ENCODE measurements at regions not wholly inside any gene's neighbourhood (a gene's known extent, or its start where the extent isn't known, plus 50 kb on each side); places are given as distances from the start of the nearest gene placed in this dataset.

DNA sequence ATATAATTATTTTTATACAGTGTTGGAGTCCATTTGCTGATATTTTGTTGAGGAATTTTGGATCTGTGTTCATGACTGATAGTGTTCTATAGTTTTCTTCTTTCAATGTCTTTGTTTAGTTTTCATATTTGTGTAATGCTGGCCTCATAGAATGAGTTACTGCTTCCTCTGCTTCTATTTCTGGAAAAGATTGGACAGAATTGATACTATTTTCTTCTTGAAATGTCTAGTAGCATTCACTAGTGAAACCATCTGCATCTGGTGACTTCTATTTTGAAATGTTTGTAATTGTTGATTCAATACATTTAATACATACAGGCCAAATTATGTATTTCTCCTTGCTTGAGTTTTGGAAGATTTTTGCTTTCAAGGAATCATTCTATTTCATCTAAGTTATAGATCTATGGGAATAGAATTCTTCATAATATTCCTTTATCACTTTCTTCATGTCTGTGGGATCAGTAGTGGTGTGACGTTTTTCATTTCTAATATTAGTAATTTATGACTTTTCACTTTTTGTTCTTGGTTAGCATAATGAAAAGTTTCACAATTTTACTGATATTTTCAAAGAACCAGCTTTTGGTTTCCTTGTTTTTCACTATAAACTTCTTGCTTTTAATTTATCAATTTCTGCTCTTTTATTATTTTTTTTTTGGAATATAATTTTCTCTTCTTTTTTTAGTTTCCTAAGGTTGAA, 509.9 kb upstream of the VRK2 start:
- FAIRE-seq (no peak), DNase-seq (ENCODE audit: low read depth) (no peak)
- TF ChIP-seq, protein P1, sequence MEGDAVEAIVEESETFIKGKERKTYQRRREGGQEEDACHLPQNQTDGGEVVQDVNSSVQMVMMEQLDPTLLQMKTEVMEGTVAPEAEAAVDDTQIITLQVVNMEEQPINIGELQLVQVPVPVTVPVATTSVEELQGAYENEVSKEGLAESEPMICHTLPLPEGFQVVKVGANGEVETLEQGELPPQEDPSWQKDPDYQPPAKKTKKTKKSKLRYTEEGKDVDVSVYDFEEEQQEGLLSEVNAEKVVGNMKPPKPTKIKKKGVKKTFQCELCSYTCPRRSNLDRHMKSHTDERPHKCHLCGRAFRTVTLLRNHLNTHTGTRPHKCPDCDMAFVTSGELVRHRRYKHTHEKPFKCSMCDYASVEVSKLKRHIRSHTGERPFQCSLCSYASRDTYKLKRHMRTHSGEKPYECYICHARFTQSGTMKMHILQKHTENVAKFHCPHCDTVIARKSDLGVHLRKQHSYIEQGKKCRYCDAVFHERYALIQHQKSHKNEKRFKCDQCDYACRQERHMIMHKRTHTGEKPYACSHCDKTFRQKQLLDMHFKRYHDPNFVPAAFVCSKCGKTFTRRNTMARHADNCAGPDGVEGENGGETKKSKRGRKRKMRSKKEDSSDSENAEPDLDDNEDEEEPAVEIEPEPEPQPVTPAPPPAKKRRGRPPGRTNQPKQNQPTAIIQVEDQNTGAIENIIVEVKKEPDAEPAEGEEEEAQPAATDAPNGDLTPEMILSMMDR (IDR thresholded peaks at IDR 0.05; ENCODE audit: insufficient read depth, low read length, severe bottlenecking): no peak
- no peaks in the 10 kb centered on the region for H3K36me3 ChIP-seq (ENCODE audit: control insufficient read depth, insufficient read depth, low read length)
- H3K27me3 ChIP-seq (ENCODE audit: control insufficient read depth, insufficient read depth, low read length): no peaks in the 10 kb centered on the region
- H3K4me3 ChIP-seq (ENCODE audit: low read depth, low read length): no peak overlapping the region

DNA sequence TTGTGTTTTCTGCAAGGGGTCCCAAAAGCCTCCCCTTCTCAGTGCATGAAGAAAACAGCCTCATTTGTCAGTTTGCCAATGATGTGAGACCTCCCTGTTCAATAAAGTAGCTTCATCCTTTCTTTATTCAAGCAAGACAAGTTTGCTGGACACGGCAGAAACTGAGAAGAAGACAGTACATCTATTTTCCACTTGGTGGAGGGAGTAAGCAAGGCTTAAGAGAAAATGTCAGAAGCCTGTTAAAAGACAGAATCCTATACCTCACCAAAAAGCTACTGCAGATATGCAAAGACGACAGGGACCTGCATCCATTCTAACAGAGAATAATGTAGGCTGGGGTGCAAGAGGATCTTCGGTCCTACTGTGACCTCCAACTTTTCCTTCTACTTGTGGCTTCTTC, 506.8 kb upstream of the VRK2 start:
- no peak for FAIRE-seq
- no peaks in the 10 kb centered on the region for H3K36me3 ChIP-seq (ENCODE audit: control insufficient read depth, insufficient read depth, low read length)
- TF ChIP-seq, protein P1 (IDR thresholded peaks at IDR 0.05; ENCODE audit: insufficient read depth, low read length, severe bottlenecking): no peak
- DNase-seq (ENCODE audit: low read depth): no peak
- H3K27me3 ChIP-seq (ENCODE audit: control insufficient read depth, insufficient read depth, low read length): no peaks in the 10 kb centered on the region
- H3K4me3 ChIP-seq (ENCODE audit: low read depth, low read length): no peak overlapping the region

DNA sequence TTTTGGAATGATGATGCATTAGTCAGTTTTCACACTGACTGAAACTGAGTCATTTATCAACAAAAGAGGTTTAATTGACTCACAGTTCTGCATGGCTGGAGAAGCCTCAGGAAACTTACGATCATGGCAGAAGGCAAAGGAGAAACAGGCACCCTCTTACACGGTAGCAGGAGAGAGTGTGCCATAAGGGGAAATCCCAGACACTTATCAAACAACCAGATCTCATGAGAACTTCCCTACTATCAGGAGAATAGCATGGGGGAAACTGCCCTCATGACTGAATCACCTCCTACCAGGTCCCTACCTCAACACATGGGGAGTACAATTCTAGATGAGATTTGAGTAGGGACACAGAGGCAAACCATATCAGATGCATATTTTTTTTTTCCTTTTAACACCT, 504.5 kb upstream of the VRK2 start:
- FAIRE-seq: no peak

DNA sequence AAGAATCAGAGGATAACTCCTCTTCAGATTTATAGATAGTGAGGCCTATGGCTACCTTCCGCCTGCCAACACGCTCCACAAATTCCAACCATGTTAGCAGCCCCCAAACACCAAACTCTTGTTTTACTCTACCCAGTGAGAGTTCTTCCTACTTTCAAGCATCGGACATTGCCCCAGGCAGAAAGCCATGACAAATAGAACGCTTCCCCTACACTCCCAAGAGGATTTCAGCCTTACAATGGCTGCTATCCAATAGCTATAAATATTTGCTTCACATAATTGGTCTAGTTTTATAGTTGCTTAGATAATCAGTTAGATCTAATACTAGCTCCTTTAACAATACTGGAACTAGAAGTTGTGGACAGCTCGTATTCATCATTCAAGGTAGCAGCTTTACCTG, 503.4 kb upstream of the VRK2 start:
- H3K27me3 ChIP-seq (ENCODE audit: control insufficient read depth, insufficient read depth, low read length): no peaks in the 10 kb centered on the region
- no peaks in the 10 kb centered on the region for H3K36me3 ChIP-seq (ENCODE audit: control insufficient read depth, insufficient read depth, low read length)
- FAIRE-seq: no peak
- TF ChIP-seq, protein P1 (IDR thresholded peaks at IDR 0.05; ENCODE audit: insufficient read depth, low read length, severe bottlenecking): no peak
- no peak overlapping the region for H3K4me3 ChIP-seq (ENCODE audit: low read depth, low read length)
- no peak for DNase-seq (ENCODE audit: low read depth)

More for the DNA sequence above, 504.5 kb upstream of the VRK2 start:
- DNase-seq (ENCODE audit: low read depth): peak; percentile 3
- Histone ChIP-seq H3K27me3 (ENCODE audit: control insufficient read depth, insufficient read depth, low read length) (no peaks in the 10 kb centered on the region), H3K4me3 (ENCODE audit: low read depth, low read length) (no peak overlapping the region), H3K36me3 (ENCODE audit: control insufficient read depth, insufficient read depth, low read length) (no peaks in the 10 kb centered on the region)
- TF ChIP-seq, protein P1 (IDR thresholded peaks at IDR 0.05; ENCODE audit: insufficient read depth, low read length, severe bottlenecking): no peak

DNA sequence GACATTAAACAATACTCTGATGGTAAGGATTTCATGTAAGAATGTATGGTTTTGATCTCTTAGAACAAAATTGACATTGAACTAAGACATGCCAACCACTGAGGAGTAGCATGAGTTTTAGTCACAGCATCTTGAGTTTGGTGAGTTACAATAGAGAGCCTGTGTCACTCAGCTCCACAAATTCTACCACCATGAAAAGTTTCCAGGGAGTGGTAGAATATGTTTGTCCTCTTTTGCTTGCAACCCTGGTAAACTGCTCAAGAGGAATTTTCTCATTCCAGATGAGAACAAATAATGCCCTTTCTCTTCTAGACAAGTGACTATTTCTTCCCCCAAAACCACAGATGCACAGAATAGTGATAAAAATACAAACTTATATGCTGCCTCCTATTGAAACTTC, 502.0 kb upstream of the VRK2 start:
- H3K4me3 ChIP-seq (ENCODE audit: low read depth, low read length): no peak overlapping the region
- no peaks in the 10 kb centered on the region for H3K36me3 ChIP-seq (ENCODE audit: control insufficient read depth, insufficient read depth, low read length)
- no peaks in the 10 kb centered on the region for H3K27me3 ChIP-seq (ENCODE audit: control insufficient read depth, insufficient read depth, low read length)
- TF ChIP-seq, protein P1 (IDR thresholded peaks at IDR 0.05; ENCODE audit: insufficient read depth, low read length, severe bottlenecking): no peak
- DNase-seq (ENCODE audit: low read depth) (no peak), FAIRE-seq (no peak)

DNA sequence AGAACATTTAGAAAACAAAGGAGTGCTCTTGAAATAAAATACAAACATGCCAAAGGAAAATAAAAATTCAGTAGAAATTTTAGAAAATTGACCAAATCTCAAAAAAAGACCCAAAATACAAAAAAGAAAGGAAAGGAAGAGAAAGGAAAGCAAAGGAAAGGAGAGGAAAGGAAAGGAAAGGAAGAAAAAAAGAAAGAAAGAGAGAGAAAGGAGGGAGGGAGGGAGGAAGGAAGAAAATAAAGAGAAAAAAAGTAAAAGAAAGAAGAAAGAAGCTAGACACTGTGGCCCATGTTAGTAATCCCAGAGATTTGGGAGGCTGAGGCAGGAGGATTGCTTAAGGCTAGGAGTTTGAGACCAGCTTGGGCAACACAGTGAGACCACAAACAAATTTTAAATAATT, 500.1 kb upstream of the VRK2 start:
- FAIRE-seq (no peak), DNase-seq (ENCODE audit: low read depth) (no peak)
- no peak overlapping the region for H3K4me3 ChIP-seq (ENCODE audit: low read depth, low read length)
- TF ChIP-seq, protein P1 (IDR thresholded peaks at IDR 0.05; ENCODE audit: insufficient read depth, low read length, severe bottlenecking): no peak
- H3K27me3 ChIP-seq (ENCODE audit: control insufficient read depth, insufficient read depth, low read length): no peaks in the 10 kb centered on the region
- H3K36me3 ChIP-seq (ENCODE audit: control insufficient read depth, insufficient read depth, low read length): no peaks in the 10 kb centered on the region
